GM23338 (cell line): ENCODE measurements at regions not wholly inside any gene's neighbourhood (a gene's known extent, or its start where the extent isn't known, plus 50 kb on each side); places are given as distances from the start of the nearest gene placed in this dataset.

Source experiments
- CREB1 ChIP-seq: fragments of 250-450 bp; sonication (Bioruptor Pico); IDR thresholded peaks from 2 replicates; pipeline ENCODE4 v1.5.0; 2020; ENCODE audit warnings: low read depth, mild to moderate bottlenecking, moderate library complexity
- ETS1 ChIP-seq: IDR thresholded peaks from 2 replicates; pipeline ENCODE4 v1.6.1; 2016; ENCODE audit warnings: antibody characterized with exemption
- EZH2phosphoT487 ChIP-seq: fragments of 200-600 bp; sonication (generic); IDR thresholded peaks from one replicate; pipeline ENCODE4 v1.8.1; 2018; ENCODE audit warnings: antibody characterized with exemption; ENCODE audit not compliant: unreplicated experiment
- JUNB ChIP-seq: IDR thresholded peaks from one replicate; pipeline ENCODE4 v1.6.1; 2016; ENCODE audit warnings: antibody characterized with exemption; ENCODE audit not compliant: unreplicated experiment
- NANOG ChIP-seq: IDR thresholded peaks from 2 replicates; pipeline ENCODE4 v1.6.1; 2016; ENCODE audit warnings: antibody characterized with exemption, borderline replicate concordance
- REST ChIP-seq: IDR thresholded peaks from one replicate; pipeline ENCODE4 v1.6.1; 2018; ENCODE audit warnings: antibody characterized with exemption; ENCODE audit not compliant: unreplicated experiment
- ZNF114 ChIP-seq: fragments of 250-450 bp; sonication (Bioruptor Pico); IDR thresholded peaks from 2 replicates; pipeline ENCODE4 v1.5.0; 2020; ENCODE audit warnings: mild to moderate bottlenecking, moderate library complexity
- ZNF462 ChIP-seq: fragments of 250-450 bp; sonication (Bioruptor Pico); IDR thresholded peaks from 2 replicates; pipeline ENCODE4 v1.5.0; 2020; ENCODE audit warnings: mild to moderate bottlenecking, moderate library complexity

- no peak for TF ChIP-seq ZNF462 (CRISPR knock-in tag)
- no peak for TF ChIP-seq ZNF114 (CRISPR knock-in tag)
- no peak for TF ChIP-seq ETS1
- no peak for TF ChIP-seq NANOG
- TF ChIP-seq REST: no peak
- TF ChIP-seq CREB1: no peak
- TF ChIP-seq JUNB: no peak
- TF ChIP-seq EZH2phosphoT487: no peak
Observed at GRCh38 chr6:67411036-67411435, 1224.0 kb upstream of the ADGRB3 start (continued).
